AG04449 (cell line): ENCODE measurements at regions not wholly inside any gene's neighbourhood (a gene's known extent, or its start where the extent isn't known, plus 50 kb on each side); places are given as distances from the start of the nearest gene placed in this dataset.

ENCODE experiments used
- CTCF ChIA-PET: fragments of 350-600 bp; formaldehyde crosslinking; extraction: SDS; loops from one replicate; lab custom pipeline; 2021; ENCODE audit warnings: antibody characterized with exemption; lab: Yijun Ruan, JAX
- POLR2A ChIA-PET: fragments of 400-600, 350-600 bp; formaldehyde crosslinking; extraction: SDS; loops from one replicate; lab custom pipeline; 2020; ENCODE audit warnings: antibody characterized with exemption, inconsistent platforms; lab: Yijun Ruan, JAX
- DNase-seq: peaks from one replicate; pipeline ENCODE4 v3.0.0-alpha.2; 2010; ENCODE audit warnings: low read depth, low spot score
- H3K4me3 ChIP-seq: 2 replicates; pipeline ENCODE4 v1.5.1; 2011; ENCODE audit warnings: low read depth, mild to moderate bottlenecking, control low read depth, low read length
- TF ChIP-seq, protein P1 (sequence below): IDR thresholded peaks from one replicate; pipeline ENCODE4 v1.5.1; 2011; ENCODE audit warnings: mild to moderate bottlenecking, moderate library complexity, low read length, control low read depth, inconsistent platforms; ENCODE audit not compliant: insufficient read depth; ENCODE audit errors: missing control alignments

DNA sequence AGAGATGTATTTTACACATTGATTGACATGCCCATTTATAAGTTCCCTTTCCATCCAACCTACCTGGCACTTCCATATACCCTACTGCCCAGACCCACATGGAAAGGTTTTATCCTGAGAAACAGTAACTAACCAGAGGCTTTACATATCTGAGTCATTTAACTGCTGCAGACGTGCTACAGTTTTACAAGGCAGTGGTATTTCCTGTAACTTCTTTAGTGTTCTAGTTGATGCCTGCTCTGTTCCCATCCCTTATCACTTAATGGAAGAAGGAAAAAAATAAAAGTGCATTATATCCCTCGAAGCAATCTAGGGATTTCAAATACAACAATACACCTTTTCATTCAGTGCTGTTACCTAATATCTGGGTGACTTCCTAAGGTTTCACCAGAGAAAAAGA lies 107.1 kb downstream of the TMCO5A start:
- TF ChIP-seq, protein P1, sequence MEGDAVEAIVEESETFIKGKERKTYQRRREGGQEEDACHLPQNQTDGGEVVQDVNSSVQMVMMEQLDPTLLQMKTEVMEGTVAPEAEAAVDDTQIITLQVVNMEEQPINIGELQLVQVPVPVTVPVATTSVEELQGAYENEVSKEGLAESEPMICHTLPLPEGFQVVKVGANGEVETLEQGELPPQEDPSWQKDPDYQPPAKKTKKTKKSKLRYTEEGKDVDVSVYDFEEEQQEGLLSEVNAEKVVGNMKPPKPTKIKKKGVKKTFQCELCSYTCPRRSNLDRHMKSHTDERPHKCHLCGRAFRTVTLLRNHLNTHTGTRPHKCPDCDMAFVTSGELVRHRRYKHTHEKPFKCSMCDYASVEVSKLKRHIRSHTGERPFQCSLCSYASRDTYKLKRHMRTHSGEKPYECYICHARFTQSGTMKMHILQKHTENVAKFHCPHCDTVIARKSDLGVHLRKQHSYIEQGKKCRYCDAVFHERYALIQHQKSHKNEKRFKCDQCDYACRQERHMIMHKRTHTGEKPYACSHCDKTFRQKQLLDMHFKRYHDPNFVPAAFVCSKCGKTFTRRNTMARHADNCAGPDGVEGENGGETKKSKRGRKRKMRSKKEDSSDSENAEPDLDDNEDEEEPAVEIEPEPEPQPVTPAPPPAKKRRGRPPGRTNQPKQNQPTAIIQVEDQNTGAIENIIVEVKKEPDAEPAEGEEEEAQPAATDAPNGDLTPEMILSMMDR, result no peak
- CTCF ChIA-PET, result no interaction called here
- no peak overlapping the region for H3K4me3 ChIP-seq
- POLR2A ChIA-PET, result no interaction called here
- no peak for DNase-seq

DNA sequence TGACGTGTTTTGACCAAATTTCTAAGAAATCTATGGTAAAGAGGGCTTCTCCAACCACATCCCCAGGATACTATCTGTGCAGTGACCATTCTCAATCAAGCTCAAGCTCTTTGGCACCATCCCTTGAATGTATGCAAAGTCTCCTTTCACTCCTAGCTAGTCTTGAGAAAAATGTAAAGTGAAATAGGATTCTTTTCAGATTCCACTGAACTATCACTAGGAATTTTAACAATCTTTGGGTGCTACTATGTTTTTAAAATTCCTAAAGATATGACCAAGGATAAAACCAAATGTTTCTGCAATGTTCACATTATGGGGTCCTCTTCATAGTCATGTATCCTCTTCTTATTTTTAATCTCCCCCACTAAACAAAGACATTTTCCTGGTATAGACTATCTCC lies 107.8 kb downstream of the TMCO5A start:
- TF ChIP-seq, protein P1, result no peak
- no peak overlapping the region for H3K4me3 ChIP-seq
- ChIA-PET CTCF (no interaction called here), POLR2A (interaction anchor here (0.7 kb wide), 1 partner anchor 47 kb away, joined by 3 read pairs; no protein-coding TSS in a partner anchor)
- no peak for DNase-seq

DNA sequence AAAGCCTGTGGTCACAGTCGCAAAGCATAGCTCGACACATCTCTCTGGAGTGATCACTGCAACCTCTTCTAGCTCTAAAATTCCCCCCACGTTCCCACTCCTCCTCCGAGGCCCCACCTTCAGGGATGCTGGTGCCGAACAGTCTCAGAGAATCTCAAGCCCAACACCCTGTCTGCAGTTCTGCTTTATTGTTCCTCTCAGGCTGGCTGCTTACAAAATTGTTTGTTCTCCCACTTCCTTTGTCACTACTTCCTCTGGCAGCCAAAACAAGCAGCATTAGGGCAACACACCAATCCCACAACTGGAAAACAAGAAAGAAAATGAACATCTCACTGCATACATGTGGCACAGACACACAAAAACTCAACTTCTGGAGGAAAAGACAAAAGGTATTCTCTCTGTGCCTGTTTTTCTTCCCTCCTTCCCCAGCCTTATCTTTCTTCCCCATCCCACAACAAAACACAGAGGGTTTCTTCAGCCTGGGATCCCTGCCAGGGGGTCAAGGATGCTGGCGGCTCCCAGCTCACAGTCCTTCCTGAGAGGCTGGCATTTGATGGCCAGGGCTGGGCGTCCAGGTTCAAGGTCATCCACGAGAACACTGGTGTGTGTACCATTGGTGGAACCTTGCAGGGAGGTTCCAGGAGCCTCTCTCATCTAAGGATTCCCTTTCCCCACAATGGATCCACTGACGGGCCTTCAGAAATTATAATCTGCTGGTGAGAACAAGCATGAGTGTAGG lies 108.4 kb downstream of the TMCO5A start:
- POLR2A ChIA-PET, result interaction anchor here (0.7 kb wide), 1 partner anchor 46 kb away, joined by 3 read pairs; no protein-coding TSS in a partner anchor
- CTCF ChIA-PET, result no interaction called here
- H3K4me3 ChIP-seq, result no peak overlapping the region
- TF ChIP-seq, protein P1, result no peak
- no peak for DNase-seq

DNA sequence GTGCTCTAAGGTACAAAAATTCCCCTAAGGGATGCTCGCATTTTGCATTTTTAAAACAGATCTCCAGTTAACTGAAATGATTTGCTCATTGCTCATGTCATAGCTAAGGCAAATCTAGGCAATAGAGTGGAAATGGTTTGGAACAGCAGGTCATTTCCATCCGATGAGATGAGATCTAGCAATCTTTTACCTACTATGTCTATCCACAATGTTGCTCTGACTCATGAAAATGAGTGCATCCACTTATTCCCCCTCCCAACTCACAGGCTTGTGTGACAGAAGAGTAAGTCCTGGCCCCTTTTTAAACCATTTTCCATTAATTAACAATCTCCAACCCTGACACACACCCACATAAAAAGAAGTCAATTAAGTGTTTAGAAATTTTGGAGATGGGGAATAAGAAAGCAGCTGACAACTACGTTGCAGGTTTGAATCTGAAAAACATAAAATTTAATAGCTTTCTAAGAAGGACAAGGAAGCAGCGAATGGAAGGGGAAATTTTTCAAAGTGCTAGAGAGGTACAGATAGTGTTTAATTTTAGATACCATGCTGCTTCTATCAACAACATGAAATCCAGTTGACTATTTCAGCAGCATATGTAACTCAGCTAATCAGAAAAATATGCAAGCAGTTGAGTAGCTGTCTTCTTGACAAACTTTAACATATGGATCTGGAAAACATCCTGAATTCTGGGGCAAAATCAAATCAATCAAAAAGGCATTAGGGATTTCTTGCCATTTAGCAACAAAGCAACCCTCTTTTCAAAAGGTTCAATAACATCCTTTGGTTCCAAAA lies 112.0 kb downstream of the TMCO5A start:
- TF ChIP-seq, protein P1, result no peak
- no peak overlapping the region for H3K4me3 ChIP-seq
- ChIA-PET POLR2A (no interaction called here), CTCF (interaction anchor here (0.8 kb wide), 1 partner anchor 10 kb away, joined by 4 read pairs; no protein-coding TSS in a partner anchor)
- DNase-seq, result no peak

DNA sequence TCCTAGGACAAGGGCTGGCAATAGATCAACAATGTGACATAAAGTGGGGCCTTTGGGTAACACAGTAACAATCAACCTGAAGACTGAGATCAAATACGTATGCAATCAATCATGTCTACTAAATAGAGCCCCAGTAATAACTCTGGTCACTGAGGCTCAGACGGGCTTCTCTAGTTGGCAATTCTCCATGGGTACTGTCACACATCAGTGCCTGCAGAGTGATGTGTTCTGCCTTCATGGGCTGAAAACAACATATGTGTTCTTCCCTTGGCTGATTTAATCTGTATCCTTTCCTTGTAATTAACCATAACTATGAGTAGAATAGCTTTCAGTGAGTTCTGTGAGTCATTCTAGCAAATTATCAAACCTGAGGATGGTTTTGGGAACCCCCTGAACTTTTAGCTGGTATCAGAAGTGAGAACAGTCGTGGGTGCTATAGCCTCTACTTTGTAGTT lies 113.6 kb downstream of the TMCO5A start:
- CTCF ChIA-PET, result interaction anchor here (1.2 kb wide), 1 partner anchor 392 kb away, joined by 3 read pairs; no protein-coding TSS in a partner anchor
- POLR2A ChIA-PET, result no interaction called here

More for the DNA sequence above, 113.6 kb downstream of the TMCO5A start:
- no peak for DNase-seq
- TF ChIP-seq, protein P1, result no peak
- H3K4me3 ChIP-seq, result no peak overlapping the region
